ENCODE measurements at regions not wholly inside any gene's neighbourhood (a gene's known extent, or its start where the extent isn't known, plus 50 kb on each side); places are given as distances from the start of the nearest gene placed in this dataset.
"Not testable (repeated sequence)": the region's sequence is repeated elsewhere in the genome, so short reads cannot be mapped to it uniquely, and the experiment has no call there.

GRCh38 chr10:84019854-84020458, 119.4 kb upstream of the GHITM start:
- H3K27ac ChIP-seq (ENCODE audit: low read length); H3K36me3 ChIP-seq (ENCODE audit: control insufficient read depth in 1 of 2, insufficient read depth in 2 of 2, low read length in 2 of 2); H3K27me3 ChIP-seq (ENCODE audit: low read depth, low read length); H3K9me3 ChIP-seq (ENCODE audit: control insufficient read depth in 1 of 2, low read length in 2 of 2); H3K4me1 ChIP-seq (ENCODE audit: control insufficient read depth in 1 of 2, insufficient read depth in 2 of 2, low read length in 2 of 2); H3K4me3 ChIP-seq (ENCODE audit: low read depth in 1 of 2, low read length in 2 of 2): not testable (repeated sequence)

GRCh38 chr10:84026821-84027257, 112.5 kb upstream of the GHITM start:
- no peaks in the 10 kb centered on the region for H3K36me3 ChIP-seq (ENCODE audit: control insufficient read depth in 1 of 2, insufficient read depth in 2 of 2, low read length in 2 of 2)
- H3K9me3 ChIP-seq (ENCODE audit: control insufficient read depth in 1 of 2, low read length in 2 of 2) = no peaks in the 10 kb centered on the region
- no peak overlapping the region for H3K4me3 ChIP-seq (ENCODE audit: low read depth in 1 of 2, low read length in 2 of 2)
- no peak overlapping the region for H3K27ac ChIP-seq (ENCODE audit: low read length)
- H3K4me1 ChIP-seq (ENCODE audit: control insufficient read depth in 1 of 2, insufficient read depth in 2 of 2, low read length in 2 of 2) = no peaks in the 10 kb centered on the region
- no peaks in the 10 kb centered on the region for H3K27me3 ChIP-seq (ENCODE audit: low read depth, low read length)

- Histone ChIP-seq H3K9me3 (ENCODE audit: control insufficient read depth in 1 of 2, low read length in 2 of 2) (no peaks in the 10 kb centered on the region), H3K4me3 (ENCODE audit: low read depth in 1 of 2, low read length in 2 of 2) (no peak overlapping the region), H3K4me1 (ENCODE audit: control insufficient read depth in 1 of 2, insufficient read depth in 2 of 2, low read length in 2 of 2) (no peaks in the 10 kb centered on the region), H3K36me3 (ENCODE audit: control insufficient read depth in 1 of 2, insufficient read depth in 2 of 2, low read length in 2 of 2) (no peaks in the 10 kb centered on the region), H3K27ac (ENCODE audit: low read length) (no peak overlapping the region), H3K27me3 (ENCODE audit: low read depth, low read length) (no peaks in the 10 kb centered on the region)
These were observed 109.5 kb upstream of the GHITM start for GRCh38 chr10:84029840-84030239.

- no peak overlapping the region for H3K27ac ChIP-seq (ENCODE audit: low read length)
- H3K9me3 ChIP-seq (ENCODE audit: control insufficient read depth in 1 of 2, low read length in 2 of 2) = peaks cover 7 to 8% of the 10 kb centered on the region in 2 donors
- H3K4me3 ChIP-seq (ENCODE audit: low read depth in 1 of 2, low read length in 2 of 2) = no peak overlapping the region
These were observed 101.3 kb upstream of the GHITM start for GRCh38 chr10:84038035-84038434.

GRCh38 chr10:84039957-84040356, 99.4 kb upstream of the GHITM start:
- Histone ChIP-seq H3K27me3 (ENCODE audit: low read depth, low read length) (no peaks in the 10 kb centered on the region), H3K27ac (ENCODE audit: low read length) (no peak overlapping the region), H3K4me1 (ENCODE audit: control insufficient read depth in 1 of 2, insufficient read depth in 2 of 2, low read length in 2 of 2) (no peaks in the 10 kb centered on the region), H3K36me3 (ENCODE audit: control insufficient read depth in 1 of 2, insufficient read depth in 2 of 2, low read length in 2 of 2) (no peaks in the 10 kb centered on the region), H3K9me3 (ENCODE audit: control insufficient read depth in 1 of 2, low read length in 2 of 2) (peaks cover 7 to 8% of the 10 kb centered on the region in 2 donors), H3K4me3 (ENCODE audit: low read depth in 1 of 2, low read length in 2 of 2) (no peak overlapping the region)

More at GRCh38 chr10:84038035-84038434, 101.3 kb upstream of the GHITM start:
- H3K4me1 ChIP-seq (ENCODE audit: control insufficient read depth in 1 of 2, insufficient read depth in 2 of 2, low read length in 2 of 2) = no peaks in the 10 kb centered on the region
- no peaks in the 10 kb centered on the region for H3K27me3 ChIP-seq (ENCODE audit: low read depth, low read length)
- no peaks in the 10 kb centered on the region for H3K36me3 ChIP-seq (ENCODE audit: control insufficient read depth in 1 of 2, insufficient read depth in 2 of 2, low read length in 2 of 2)

- no peaks in the 10 kb centered on the region for H3K36me3 ChIP-seq (ENCODE audit: control insufficient read depth in 1 of 2, insufficient read depth in 2 of 2, low read length in 2 of 2)
- H3K9me3 ChIP-seq (ENCODE audit: control insufficient read depth in 1 of 2, low read length in 2 of 2) = peaks cover 4 to 6% of the 10 kb centered on the region in 2 donors
- no peak overlapping the region for H3K4me3 ChIP-seq (ENCODE audit: low read depth in 1 of 2, low read length in 2 of 2)
- no peaks in the 10 kb centered on the region for H3K4me1 ChIP-seq (ENCODE audit: control insufficient read depth in 1 of 2, insufficient read depth in 2 of 2, low read length in 2 of 2)
- H3K27ac ChIP-seq (ENCODE audit: low read length) = no peak overlapping the region
- H3K27me3 ChIP-seq (ENCODE audit: low read depth, low read length) = no peaks in the 10 kb centered on the region
These were observed 91.9 kb upstream of the GHITM start for GRCh38 chr10:84047258-84048010.

- no peaks in the 10 kb centered on the region for H3K36me3 ChIP-seq (ENCODE audit: control insufficient read depth in 1 of 2, insufficient read depth in 2 of 2, low read length in 2 of 2)
- peaks cover 4 to 6% of the 10 kb centered on the region in 2 donors for H3K9me3 ChIP-seq (ENCODE audit: control insufficient read depth in 1 of 2, low read length in 2 of 2)
- H3K27ac ChIP-seq (ENCODE audit: low read length) = no peak overlapping the region
- H3K27me3 ChIP-seq (ENCODE audit: low read depth, low read length) = no peaks in the 10 kb centered on the region
- no peaks in the 10 kb centered on the region for H3K4me1 ChIP-seq (ENCODE audit: control insufficient read depth in 1 of 2, insufficient read depth in 2 of 2, low read length in 2 of 2)
- no peak overlapping the region for H3K4me3 ChIP-seq (ENCODE audit: low read depth in 1 of 2, low read length in 2 of 2)
These were observed 89.7 kb upstream of the GHITM start for GRCh38 chr10:84049645-84050011.

- H3K27me3 ChIP-seq (ENCODE audit: low read depth, low read length) = no peaks in the 10 kb centered on the region
- H3K9me3 ChIP-seq (ENCODE audit: control insufficient read depth in 1 of 2, low read length in 2 of 2) = peaks cover 0 to 7% of the 10 kb centered on the region in 2 donors
- H3K4me1 ChIP-seq (ENCODE audit: control insufficient read depth in 1 of 2, insufficient read depth in 2 of 2, low read length in 2 of 2) = no peaks in the 10 kb centered on the region
- H3K27ac ChIP-seq (ENCODE audit: low read length) = no peak overlapping the region
- no peak overlapping the region for H3K4me3 ChIP-seq (ENCODE audit: low read depth in 1 of 2, low read length in 2 of 2)
- no peaks in the 10 kb centered on the region for H3K36me3 ChIP-seq (ENCODE audit: control insufficient read depth in 1 of 2, insufficient read depth in 2 of 2, low read length in 2 of 2)
These were observed 85.7 kb upstream of the GHITM start for GRCh38 chr10:84053626-84054025.

- H3K27me3 ChIP-seq (ENCODE audit: low read depth, low read length) = no peaks in the 10 kb centered on the region
- H3K4me3 ChIP-seq (ENCODE audit: low read depth in 1 of 2, low read length in 2 of 2) = no peak overlapping the region
- peaks cover 0 to 4% of the 10 kb centered on the region in 2 donors for H3K9me3 ChIP-seq (ENCODE audit: control insufficient read depth in 1 of 2, low read length in 2 of 2)
- no peaks in the 10 kb centered on the region for H3K4me1 ChIP-seq (ENCODE audit: control insufficient read depth in 1 of 2, insufficient read depth in 2 of 2, low read length in 2 of 2)
- H3K36me3 ChIP-seq (ENCODE audit: control insufficient read depth in 1 of 2, insufficient read depth in 2 of 2, low read length in 2 of 2) = no peaks in the 10 kb centered on the region
- H3K27ac ChIP-seq (ENCODE audit: low read length) = no peak overlapping the region
These were observed 84.6 kb upstream of the GHITM start for GRCh38 chr10:84054743-84055142.

GRCh38 chr10:84059526-84059925, 79.8 kb upstream of the GHITM start:
- no peak overlapping the region for H3K4me3 ChIP-seq (ENCODE audit: low read depth in 1 of 2, low read length in 2 of 2)
- H3K4me1 ChIP-seq (ENCODE audit: control insufficient read depth in 1 of 2, insufficient read depth in 2 of 2, low read length in 2 of 2) = no peaks in the 10 kb centered on the region
- no peak overlapping the region for H3K27ac ChIP-seq (ENCODE audit: low read length)
- no peaks in the 10 kb centered on the region for H3K27me3 ChIP-seq (ENCODE audit: low read depth, low read length)
- H3K36me3 ChIP-seq (ENCODE audit: control insufficient read depth in 1 of 2, insufficient read depth in 2 of 2, low read length in 2 of 2) = no peaks in the 10 kb centered on the region
- peaks cover 0 to 2% of the 10 kb centered on the region in 2 donors for H3K9me3 ChIP-seq (ENCODE audit: control insufficient read depth in 1 of 2, low read length in 2 of 2)

- H3K27me3 ChIP-seq (ENCODE audit: low read depth, low read length) = no peaks in the 10 kb centered on the region
- H3K27ac ChIP-seq (ENCODE audit: low read length) = no peak overlapping the region
- H3K9me3 ChIP-seq (ENCODE audit: control insufficient read depth in 1 of 2, low read length in 2 of 2) = no peaks in the 10 kb centered on the region
- no peak overlapping the region for H3K4me3 ChIP-seq (ENCODE audit: low read depth in 1 of 2, low read length in 2 of 2)
- H3K4me1 ChIP-seq (ENCODE audit: control insufficient read depth in 1 of 2, insufficient read depth in 2 of 2, low read length in 2 of 2) = no peaks in the 10 kb centered on the region
- no peaks in the 10 kb centered on the region for H3K36me3 ChIP-seq (ENCODE audit: control insufficient read depth in 1 of 2, insufficient read depth in 2 of 2, low read length in 2 of 2)
These were observed 75.9 kb upstream of the GHITM start for GRCh38 chr10:84063440-84063839.

Measured in muscle layer of duodenum (tissue), 2 donors.